ENCODE measurements at regions not wholly inside any gene's neighbourhood (a gene's known extent, or its start where the extent isn't known, plus 50 kb on each side); places are given as distances from the start of the nearest gene placed in this dataset.

- Histone ChIP-seq H3K27me3 (replicated peaks; ENCODE audit: insufficient read depth) (peaks cover 4% of the 10 kb centered on the region; the same call in 1 of the 2 replicates), H3K36me3 (ENCODE audit: low read depth) (no peaks in the 10 kb centered on the region), H3K4me1 (ENCODE audit: insufficient read depth) (no peaks in the 10 kb centered on the region), H3K9me2 (ENCODE audit: insufficient read depth) (no peaks in the 10 kb centered on the region), H3K27ac (no peak overlapping the region), H2AFZ (no peak overlapping the region), H3F3A (ENCODE audit: insufficient read depth) (no peaks in the 10 kb centered on the region), H3K9ac (no peak overlapping the region), H3K9me3 (ENCODE audit: low read depth) (no peaks in the 10 kb centered on the region), H3K79me2 (ENCODE audit: insufficient read depth) (no peaks in the 10 kb centered on the region), H3K4me2 (ENCODE audit: unreplicated experiment) (no peak overlapping the region), H4K20me1 (ENCODE audit: insufficient read depth) (no peaks in the 10 kb centered on the region), H3K4me3 (no peak overlapping the region)
- TF ChIP-seq EZH2 (IDR thresholded peaks at IDR 0.05; ENCODE audit: insufficient read depth, poor library complexity, severe bottlenecking) (no peak), EZH2phosphoT487 (IDR thresholded peaks at IDR 0.05; ENCODE audit: insufficient read depth, low read depth) (no peak)
- in situ Hi-C loops (cut with MboI) = no loop called here
- 68 to 81% methylated on average over 7 of the region's 7 CpGs for WGBS, 2 experiments (ENCODE audit: low coverage in 1 of 2, low lambda C conversion rate in 2 of 2, missing lambda C conversion rate in 2 of 2)
- no peak for DNase-seq
Observed at GRCh38 chr1:47524272-47524671, 86.4 kb downstream of the FOXD2 start.

GRCh38 chr1:47527653-47528272 is 89.9 kb downstream of the FOXD2 start:
- in situ Hi-C loops (cut with MboI) = no loop called here
- no peak overlapping the region for H3K9ac ChIP-seq
- no peak overlapping the region for H3K4me3 ChIP-seq
- no peaks in the 10 kb centered on the region for H3K4me1 ChIP-seq (ENCODE audit: insufficient read depth)
- peak; percentile 12 for DNase-seq
- TF ChIP-seq EZH2 (IDR thresholded peaks at IDR 0.05; ENCODE audit: insufficient read depth, poor library complexity, severe bottlenecking) (no peak), EZH2phosphoT487 (IDR thresholded peaks at IDR 0.05; ENCODE audit: insufficient read depth, low read depth) (no peak)
- H3K27ac ChIP-seq = no peak overlapping the region
- H3K36me3 ChIP-seq (ENCODE audit: low read depth) = no peaks in the 10 kb centered on the region
- no peaks in the 10 kb centered on the region for H3K9me3 ChIP-seq (ENCODE audit: low read depth)
- no peaks in the 10 kb centered on the region for H3K9me2 ChIP-seq (ENCODE audit: insufficient read depth)
- no peaks in the 10 kb centered on the region for H4K20me1 ChIP-seq (ENCODE audit: insufficient read depth)
- WGBS, 2 experiments (ENCODE audit: low coverage in 1 of 2, low lambda C conversion rate in 2 of 2, missing lambda C conversion rate in 2 of 2) = 28 to 30% methylated on average over 7 of the region's 7 CpGs
- no peaks in the 10 kb centered on the region for H3K79me2 ChIP-seq (ENCODE audit: insufficient read depth)
- H3K27me3 ChIP-seq (replicated peaks; ENCODE audit: insufficient read depth) = peaks cover 18% of the 10 kb centered on the region; the same call in 1 of the 2 replicates
- no peak overlapping the region for H2AFZ ChIP-seq
- H3K4me2 ChIP-seq (ENCODE audit: unreplicated experiment) = no peak overlapping the region
- no peaks in the 10 kb centered on the region for H3F3A ChIP-seq (ENCODE audit: insufficient read depth)

- TF ChIP-seq EZH2phosphoT487 (IDR thresholded peaks at IDR 0.05; ENCODE audit: insufficient read depth, low read depth) (no peak), EZH2 (IDR thresholded peaks at IDR 0.05; ENCODE audit: insufficient read depth, poor library complexity, severe bottlenecking) (no peak)
- no peak overlapping the region for H3K27ac ChIP-seq
- H3K4me3 ChIP-seq = no peak overlapping the region
- H3K9me2 ChIP-seq (ENCODE audit: insufficient read depth) = no peaks in the 10 kb centered on the region
- H3K36me3 ChIP-seq (ENCODE audit: low read depth) = no peaks in the 10 kb centered on the region
- no peak overlapping the region for H2AFZ ChIP-seq
- no peak for DNase-seq
- in situ Hi-C loops (cut with MboI) = no loop called here
- H3K9ac ChIP-seq = no peak overlapping the region
- H3K9me3 ChIP-seq (ENCODE audit: low read depth) = no peaks in the 10 kb centered on the region
- no peaks in the 10 kb centered on the region for H3F3A ChIP-seq (ENCODE audit: insufficient read depth)
- no peaks in the 10 kb centered on the region for H3K79me2 ChIP-seq (ENCODE audit: insufficient read depth)
- H3K4me2 ChIP-seq (ENCODE audit: unreplicated experiment) = no peak overlapping the region
- no peaks in the 10 kb centered on the region for H3K4me1 ChIP-seq (ENCODE audit: insufficient read depth)
- 56 to 67% methylated on average over 1 of the region's 1 CpG for WGBS, 2 experiments (ENCODE audit: low coverage in 1 of 2, low lambda C conversion rate in 2 of 2, missing lambda C conversion rate in 2 of 2)
- no peaks in the 10 kb centered on the region for H4K20me1 ChIP-seq (ENCODE audit: insufficient read depth)
- H3K27me3 ChIP-seq (replicated peaks; ENCODE audit: insufficient read depth) = peaks cover 28% of the 10 kb centered on the region; the same call in 1 of the 2 replicates
Observed at GRCh38 chr1:47529520-47530098, 91.8 kb downstream of the FOXD2 start.

- 7 to 15% methylated on average over 27 to 54 of the region's 54 CpGs for WGBS, 2 experiments (ENCODE audit: low coverage in 1 of 2, low lambda C conversion rate in 2 of 2, missing lambda C conversion rate in 2 of 2)
- peak; percentile 76 for DNase-seq
- Histone ChIP-seq H4K20me1 (ENCODE audit: insufficient read depth) (no peaks in the 10 kb centered on the region), H3F3A (ENCODE audit: insufficient read depth) (no peaks in the 10 kb centered on the region), H3K9me3 (ENCODE audit: low read depth) (no peaks in the 10 kb centered on the region), H3K36me3 (ENCODE audit: low read depth) (no peaks in the 10 kb centered on the region), H3K4me2 (ENCODE audit: unreplicated experiment) (peak overlapping the region; percentile 75), H3K27me3 (replicated peaks; ENCODE audit: insufficient read depth) (peaks cover 29% of the 10 kb centered on the region; the same call in 1 of the 2 replicates), H3K4me1 (ENCODE audit: insufficient read depth) (no peaks in the 10 kb centered on the region), H2AFZ (peak overlapping the region; percentile 70), H3K79me2 (ENCODE audit: insufficient read depth) (no peaks in the 10 kb centered on the region), H3K9me2 (ENCODE audit: insufficient read depth) (no peaks in the 10 kb centered on the region), H3K9ac (no peak overlapping the region), H3K4me3 (peak overlapping the region; percentile 67), H3K27ac (no peak overlapping the region)
- in situ Hi-C loops (cut with MboI) = no loop called here
- TF ChIP-seq EZH2 (IDR thresholded peaks at IDR 0.05; ENCODE audit: insufficient read depth, poor library complexity, severe bottlenecking) (no peak), EZH2phosphoT487 (IDR thresholded peaks at IDR 0.05; ENCODE audit: insufficient read depth, low read depth) (0 out of 2 replicates have a peak, but pooled peaks have one; percentile 49)
Observed at GRCh38 chr1:47532921-47533792, 95.3 kb downstream of the FOXD2 start.
